VCaP (cell line): ENCODE measurements at regions not wholly inside any gene's neighbourhood (a gene's known extent, or its start where the extent isn't known, plus 50 kb on each side); places are given as distances from the start of the nearest gene placed in this dataset.
A peak's percentile ranks its signal among the peaks of the same experiment; 100 is the strongest.

Experiments
- H3K27ac ChIP-seq: fragments of 450-650 bp; 2 replicates; pipeline ENCODE4 v1.5.1; 2017
- TF ChIP-seq, protein P1 (sequence below): fragments of 450-650 bp; conservative IDR thresholded peaks from 2 replicates; pipeline ENCODE4 v1.5.1; 2017; ENCODE audit warnings: mild to moderate bottlenecking, moderate library complexity

DNA sequence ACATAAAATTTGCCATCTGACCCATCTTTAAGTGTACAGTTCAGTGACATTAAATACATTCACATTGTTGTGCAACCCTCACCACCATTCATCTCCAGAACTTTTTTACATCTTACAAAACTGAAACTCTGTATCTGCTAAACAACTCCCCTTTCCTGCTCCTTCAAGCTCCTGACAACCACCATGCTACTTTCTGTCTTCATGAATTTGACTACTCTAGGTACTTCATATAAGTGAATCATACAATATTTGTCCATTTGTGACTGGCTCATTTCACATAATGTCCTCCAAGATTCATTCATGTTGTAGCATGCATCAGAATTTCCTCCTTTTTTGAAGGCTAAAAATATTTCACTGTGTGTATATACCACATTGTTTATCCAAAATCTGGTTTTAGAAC lies 86.9 kb upstream of the SMLR1 start:
- TF ChIP-seq, protein P1, sequence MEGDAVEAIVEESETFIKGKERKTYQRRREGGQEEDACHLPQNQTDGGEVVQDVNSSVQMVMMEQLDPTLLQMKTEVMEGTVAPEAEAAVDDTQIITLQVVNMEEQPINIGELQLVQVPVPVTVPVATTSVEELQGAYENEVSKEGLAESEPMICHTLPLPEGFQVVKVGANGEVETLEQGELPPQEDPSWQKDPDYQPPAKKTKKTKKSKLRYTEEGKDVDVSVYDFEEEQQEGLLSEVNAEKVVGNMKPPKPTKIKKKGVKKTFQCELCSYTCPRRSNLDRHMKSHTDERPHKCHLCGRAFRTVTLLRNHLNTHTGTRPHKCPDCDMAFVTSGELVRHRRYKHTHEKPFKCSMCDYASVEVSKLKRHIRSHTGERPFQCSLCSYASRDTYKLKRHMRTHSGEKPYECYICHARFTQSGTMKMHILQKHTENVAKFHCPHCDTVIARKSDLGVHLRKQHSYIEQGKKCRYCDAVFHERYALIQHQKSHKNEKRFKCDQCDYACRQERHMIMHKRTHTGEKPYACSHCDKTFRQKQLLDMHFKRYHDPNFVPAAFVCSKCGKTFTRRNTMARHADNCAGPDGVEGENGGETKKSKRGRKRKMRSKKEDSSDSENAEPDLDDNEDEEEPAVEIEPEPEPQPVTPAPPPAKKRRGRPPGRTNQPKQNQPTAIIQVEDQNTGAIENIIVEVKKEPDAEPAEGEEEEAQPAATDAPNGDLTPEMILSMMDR = no peak

DNA sequence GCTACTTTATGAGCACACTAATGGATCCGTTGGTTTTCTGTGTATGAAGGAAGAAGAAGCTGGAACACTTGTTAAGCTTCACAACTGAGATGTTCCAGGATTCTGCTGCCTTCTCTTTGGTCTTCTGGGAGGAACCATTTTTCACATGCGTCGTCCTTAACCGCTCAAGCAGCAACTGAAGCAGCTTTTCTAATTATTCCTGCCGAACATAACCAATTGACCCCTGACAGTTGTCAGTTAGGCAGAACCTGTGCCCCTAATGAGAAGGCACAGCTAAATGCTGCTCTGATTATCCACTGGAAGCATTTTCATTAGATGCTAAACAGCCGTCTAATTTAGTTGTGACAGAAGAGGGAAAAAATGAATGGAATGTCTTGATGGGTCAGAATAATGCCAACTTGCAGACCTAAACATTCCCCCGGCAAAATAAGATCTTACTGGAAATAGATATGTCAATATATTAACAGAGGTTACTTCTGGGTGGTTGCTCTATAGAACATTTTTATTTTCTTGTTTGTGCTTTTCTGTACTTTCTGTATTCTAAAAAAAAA lies 85.0 kb upstream of the SMLR1 start:
- H3K27ac ChIP-seq = no peak overlapping the region
- TF ChIP-seq, protein P1 = no peak

More for the DNA sequence above, 86.9 kb upstream of the SMLR1 start:
- H3K27ac ChIP-seq = no peak overlapping the region

DNA sequence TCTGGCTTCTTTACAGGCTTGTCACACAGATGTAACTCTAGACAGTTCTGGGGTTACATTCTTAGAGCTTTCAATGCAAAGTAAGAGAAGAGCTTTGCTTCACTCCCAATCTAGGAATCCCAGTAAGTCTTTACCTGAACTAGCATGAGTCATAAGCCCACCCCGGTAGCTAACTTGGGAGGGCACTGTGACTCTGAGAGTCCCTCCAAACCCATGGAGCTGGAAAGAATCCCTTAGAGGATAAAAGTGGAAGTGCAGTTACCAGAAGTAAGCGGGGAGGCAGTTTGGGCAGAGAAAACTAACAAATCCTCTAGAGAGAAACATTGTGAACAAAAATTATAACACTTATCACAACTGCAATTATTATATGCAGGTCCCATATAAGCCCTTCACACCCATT lies 84.0 kb upstream of the SMLR1 start:
- no peak overlapping the region; the same call in 1 of the 2 replicates for H3K27ac ChIP-seq
- TF ChIP-seq, protein P1 = no peak

DNA sequence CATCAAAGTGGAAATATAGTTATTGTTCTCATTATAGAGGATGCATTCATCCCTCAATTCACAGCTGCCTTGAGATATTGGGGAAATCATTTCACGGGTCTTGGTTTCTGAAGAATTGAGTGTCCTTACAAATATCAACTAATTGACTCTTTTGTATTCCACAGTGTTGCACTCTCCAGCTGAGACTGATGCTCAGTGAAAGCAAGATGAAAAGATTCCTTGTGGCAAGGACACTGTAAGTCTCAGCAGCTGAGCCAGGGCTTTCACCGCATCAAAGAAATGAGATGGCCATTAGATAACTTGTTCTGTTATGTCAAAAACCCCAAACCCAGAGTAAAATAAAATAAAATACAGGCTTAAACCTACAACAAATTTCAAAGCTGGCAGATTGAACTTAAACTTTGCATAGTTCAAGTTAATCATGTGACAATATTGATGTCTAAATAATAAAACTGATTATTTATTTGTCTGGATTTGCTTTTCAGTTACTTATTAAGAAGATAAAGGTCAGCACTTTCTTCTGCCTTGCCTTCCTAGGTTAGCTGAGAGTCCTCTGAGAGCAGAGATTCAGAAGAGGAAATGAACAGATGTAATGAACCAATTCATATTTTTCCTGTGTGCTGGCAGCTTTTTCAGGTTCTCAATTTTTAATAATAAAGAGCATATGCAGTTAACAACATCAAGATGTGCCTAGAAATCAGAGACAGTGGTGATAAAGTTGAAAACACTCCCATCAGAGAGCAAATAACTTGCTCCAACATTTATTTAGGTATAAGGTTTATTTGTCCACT lies 82.4 kb upstream of the SMLR1 start:
- H3K27ac ChIP-seq = peak overlapping the region; percentile 67
- TF ChIP-seq, protein P1 = no peak

DNA sequence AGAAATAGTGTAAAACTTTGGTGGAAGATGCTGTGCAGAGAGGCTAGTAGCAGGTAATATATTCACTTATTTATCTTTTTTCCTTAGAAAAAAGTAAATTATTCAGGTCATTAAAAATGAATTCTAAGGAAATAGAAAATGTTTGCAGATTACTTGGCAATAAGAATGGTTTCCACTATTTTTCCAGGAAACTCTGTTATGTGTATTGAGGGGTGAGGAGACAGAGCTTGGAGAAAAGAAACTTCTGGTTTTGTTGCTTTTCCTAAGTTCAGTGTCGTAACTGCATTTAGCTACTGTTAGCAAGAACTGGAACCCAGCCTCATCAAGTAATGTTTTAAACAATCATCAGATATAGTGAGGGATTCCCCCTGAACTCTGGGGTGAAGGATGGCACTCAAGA lies 79.2 kb upstream of the SMLR1 start:
- TF ChIP-seq, protein P1 = no peak
- no peak overlapping the region for H3K27ac ChIP-seq

DNA sequence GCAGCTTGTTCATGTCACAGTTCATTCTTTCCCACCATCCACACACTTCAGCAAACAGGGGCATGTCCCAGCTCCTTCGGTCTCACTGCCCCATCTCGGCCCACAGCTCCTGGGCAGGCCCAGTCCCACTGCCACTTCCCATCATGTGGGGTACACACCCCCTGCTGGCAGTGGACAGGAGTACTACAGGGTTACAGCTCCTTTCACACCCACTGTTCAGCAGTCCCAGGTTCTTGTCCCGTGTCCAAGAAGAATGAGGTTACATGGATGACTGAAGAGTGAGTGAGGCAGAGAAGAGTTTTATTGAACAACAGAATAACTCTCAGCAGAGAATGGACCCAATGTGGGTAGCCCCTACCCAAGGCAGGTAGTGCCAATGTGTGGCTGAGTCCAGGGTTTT lies 77.8 kb upstream of the SMLR1 start:
- TF ChIP-seq, protein P1 = no peak
- H3K27ac ChIP-seq = no peak overlapping the region

DNA sequence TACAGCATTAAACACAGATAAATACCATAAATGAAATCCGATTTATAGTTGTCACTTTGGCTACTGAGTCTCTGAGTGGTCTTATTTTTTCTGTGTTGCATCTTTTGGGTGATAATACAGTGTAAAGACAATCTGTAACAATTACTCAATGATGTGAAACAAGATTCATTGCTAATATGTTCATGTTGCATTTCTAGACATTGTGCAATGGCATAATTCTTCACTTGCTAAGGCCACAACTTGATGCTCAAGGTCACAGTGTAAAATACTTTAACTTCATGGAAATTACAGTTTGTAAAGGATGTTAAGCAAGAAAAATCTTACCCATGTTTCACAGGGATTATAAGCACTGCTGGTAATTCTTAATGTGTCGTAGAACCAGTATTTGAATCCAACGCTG lies 74.9 kb upstream of the SMLR1 start:
- TF ChIP-seq, protein P1 = no peak
- H3K27ac ChIP-seq = no peak overlapping the region
